HG02970 (cell line): ENCODE measurements at regions not wholly inside any gene's neighbourhood (a gene's known extent, or its start where the extent isn't known, plus 50 kb on each side); places are given as distances from the start of the nearest gene placed in this dataset.

ENCODE experiments used
- ATAC-seq: cut with Tn5 transposase; IDR thresholded peaks from one replicate; pipeline ENCODE4 v1.9.1; 2021; ENCODE audit warnings: mild to moderate bottlenecking, moderate library complexity, moderate number of reproducible peaks; ENCODE audit not compliant: unreplicated experiment, low FRiP score

DNA sequence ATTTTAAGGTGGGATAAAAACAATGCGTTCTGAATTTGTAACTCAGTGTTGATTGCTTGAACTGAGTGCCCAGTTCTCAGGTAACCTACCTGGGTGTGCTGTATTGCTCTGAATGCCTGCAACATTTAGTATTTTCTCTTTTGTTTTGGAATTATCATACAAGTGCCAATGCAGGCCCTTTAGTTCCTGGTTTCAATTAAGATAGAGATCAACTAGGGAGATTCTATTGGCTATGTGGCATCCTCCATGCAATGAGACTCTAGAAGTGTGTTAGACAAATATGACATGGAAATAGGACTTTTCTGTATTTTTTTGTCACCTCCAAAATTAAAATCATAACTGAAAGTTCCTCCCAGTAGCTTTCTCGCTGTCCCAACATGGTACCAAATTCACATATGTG is 438.7 kb upstream of the IGFBP7 start:
- ATAC-seq, result no peak

DNA sequence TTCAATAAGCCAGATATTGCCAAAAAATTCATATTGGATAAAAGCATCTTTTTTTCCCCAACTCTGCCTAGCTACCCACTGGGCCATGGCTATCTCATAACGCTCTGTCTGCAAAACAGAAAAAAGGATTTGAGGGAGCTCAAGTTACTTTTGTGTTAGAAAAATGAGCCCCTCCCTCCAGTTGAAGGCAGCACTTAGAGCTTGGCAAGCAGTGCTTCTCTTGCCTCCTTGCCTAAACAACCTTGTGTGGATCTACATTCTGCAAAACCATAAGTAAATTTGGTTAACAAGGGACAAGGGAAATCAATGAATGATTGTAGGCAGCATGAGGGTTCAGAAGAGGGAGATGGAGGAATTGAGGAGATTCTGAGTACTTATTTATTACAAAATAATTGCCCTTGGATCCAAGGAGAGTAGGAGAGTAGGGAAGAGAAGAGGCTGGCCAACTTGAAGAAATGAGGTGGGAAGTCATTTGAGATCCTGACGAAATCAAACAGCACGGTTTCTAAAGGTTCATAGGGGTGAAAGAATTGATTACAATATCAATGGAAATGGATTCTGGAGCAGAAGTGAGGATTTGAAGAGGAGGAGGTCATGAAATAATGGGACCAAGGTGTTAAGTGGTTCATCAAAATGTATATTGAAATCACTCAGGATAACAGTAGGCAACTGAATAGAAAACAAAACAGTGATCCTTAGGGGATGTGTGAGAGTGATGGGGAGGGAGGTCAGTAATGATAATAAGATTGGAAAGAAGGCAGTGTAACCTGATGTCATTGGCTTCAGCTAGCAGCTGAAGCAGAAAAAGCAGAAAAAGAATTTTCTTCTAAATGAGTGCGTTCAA is 434.8 kb upstream of the IGFBP7 start:
- no peak for ATAC-seq

- no peak for ATAC-seq
These were observed 394.8 kb upstream of the IGFBP7 start for GRCh38 chr4:57504797-57505530.

GRCh38 chr4:57504139-57504538 is 394.0 kb upstream of the IGFBP7 start:
- ATAC-seq, result no peak

DNA sequence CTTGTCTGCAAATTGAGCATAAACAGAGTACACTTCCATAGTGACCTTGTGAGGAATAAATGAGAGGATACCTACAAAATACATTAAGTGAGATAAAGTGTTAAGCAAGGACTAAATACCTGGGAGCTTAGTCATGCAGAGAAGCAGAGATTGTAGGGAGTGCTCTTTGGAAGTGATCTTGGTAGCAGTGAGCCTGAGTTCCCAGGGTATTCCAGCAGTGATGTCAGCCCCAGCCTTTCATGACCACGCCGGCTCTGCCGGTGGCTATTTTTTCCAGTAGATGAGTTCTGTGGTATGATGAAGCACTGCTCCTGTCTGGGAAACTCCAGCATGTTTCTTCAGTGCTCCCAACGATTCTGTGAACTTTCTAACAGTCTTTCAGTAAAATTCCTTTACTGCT is 391.5 kb upstream of the IGFBP7 start:
- no peak for ATAC-seq

GRCh38 chr4:57499786-57500185 is 389.6 kb upstream of the IGFBP7 start:
- no peak for ATAC-seq

GRCh38 chr4:57498251-57498650 is 388.1 kb upstream of the IGFBP7 start:
- no peak for ATAC-seq

GRCh38 chr4:57496697-57497471 is 386.7 kb upstream of the IGFBP7 start:
- no peak for ATAC-seq

- ATAC-seq, result no peak
These were observed 384.6 kb upstream of the IGFBP7 start for GRCh38 chr4:57494821-57495220.

GRCh38 chr4:57492251-57492878 is 382.2 kb upstream of the IGFBP7 start:
- no peak for ATAC-seq

DNA sequence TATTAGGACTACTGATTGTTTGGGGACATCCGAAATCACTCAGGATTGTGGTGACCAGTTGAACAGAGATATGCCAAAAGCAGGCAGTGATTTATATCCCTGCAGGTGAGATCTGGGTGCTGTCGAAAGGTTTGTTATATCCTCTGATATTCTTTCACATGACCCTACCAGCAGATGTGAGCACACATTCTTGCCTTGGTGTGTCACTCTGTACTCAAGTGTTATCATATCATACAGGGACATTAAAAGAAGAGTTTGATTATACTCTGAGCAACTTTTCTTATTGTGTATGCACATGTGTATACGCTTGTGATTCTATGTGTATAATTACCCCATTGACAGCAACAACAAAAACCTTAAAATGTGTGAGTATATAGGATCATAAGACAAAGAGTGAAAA is 381.2 kb upstream of the IGFBP7 start:
- ATAC-seq, result no peak

DNA sequence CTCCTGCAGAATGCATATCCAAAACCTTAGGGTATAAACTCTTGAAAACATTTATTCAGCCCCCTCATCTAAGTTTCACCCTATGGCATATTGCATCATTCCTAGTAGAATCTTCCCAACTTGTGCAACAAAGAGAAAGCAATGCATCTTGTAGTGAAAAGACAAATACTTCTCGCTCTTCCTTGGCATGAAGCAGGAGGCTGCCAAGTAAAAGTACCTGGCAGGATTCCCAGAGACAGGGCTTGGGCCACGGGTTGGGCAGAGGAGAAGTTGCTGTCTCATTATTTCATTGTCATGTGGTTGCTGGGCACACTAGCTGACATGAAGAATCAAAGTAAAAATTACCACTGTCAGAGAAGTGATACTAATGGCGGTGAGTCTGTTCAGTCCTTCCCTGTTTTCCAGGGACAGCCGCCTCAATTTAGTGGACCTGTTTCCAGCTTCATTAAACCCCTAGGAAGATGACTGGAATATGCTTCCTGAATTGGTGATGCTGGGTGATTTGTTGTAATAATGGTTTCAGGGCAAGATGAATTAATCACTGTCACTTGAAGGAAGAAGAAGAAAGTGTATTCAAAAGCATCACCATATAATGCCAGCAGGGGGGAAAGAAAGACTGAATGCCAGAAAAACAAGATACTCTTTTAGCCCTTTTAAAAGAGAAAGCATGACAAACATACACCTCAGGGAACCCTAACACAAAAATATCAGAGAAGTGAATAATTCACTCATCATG is 380.5 kb upstream of the IGFBP7 start:
- no peak for ATAC-seq

GRCh38 chr4:57488366-57489162 is 378.4 kb upstream of the IGFBP7 start:
- ATAC-seq, result no peak

GRCh38 chr4:57475424-57475823 is 365.2 kb upstream of the IGFBP7 start:
- no peak for ATAC-seq

GRCh38 chr4:57465321-57466056 is 355.3 kb upstream of the IGFBP7 start:
- no peak for ATAC-seq

DNA sequence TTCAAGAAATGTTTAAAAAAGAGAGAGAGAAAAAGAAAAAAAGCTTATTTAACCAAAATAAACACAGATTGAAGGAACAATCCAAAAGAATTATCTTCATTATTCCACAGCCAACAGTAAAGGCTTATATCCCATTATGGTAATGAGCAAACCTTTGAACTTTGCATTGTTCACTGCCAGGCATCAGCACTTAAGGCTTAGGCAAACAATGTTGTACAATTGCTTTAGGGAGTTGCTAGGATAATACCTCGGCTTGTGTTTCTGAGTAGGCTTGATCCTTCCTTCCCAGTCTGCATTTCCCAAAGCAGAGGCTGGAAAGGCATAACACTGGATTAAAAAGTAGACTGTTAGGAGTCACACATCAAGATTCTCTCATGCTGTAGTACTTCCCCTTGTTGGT is 352.7 kb upstream of the IGFBP7 start:
- ATAC-seq, result no peak

DNA sequence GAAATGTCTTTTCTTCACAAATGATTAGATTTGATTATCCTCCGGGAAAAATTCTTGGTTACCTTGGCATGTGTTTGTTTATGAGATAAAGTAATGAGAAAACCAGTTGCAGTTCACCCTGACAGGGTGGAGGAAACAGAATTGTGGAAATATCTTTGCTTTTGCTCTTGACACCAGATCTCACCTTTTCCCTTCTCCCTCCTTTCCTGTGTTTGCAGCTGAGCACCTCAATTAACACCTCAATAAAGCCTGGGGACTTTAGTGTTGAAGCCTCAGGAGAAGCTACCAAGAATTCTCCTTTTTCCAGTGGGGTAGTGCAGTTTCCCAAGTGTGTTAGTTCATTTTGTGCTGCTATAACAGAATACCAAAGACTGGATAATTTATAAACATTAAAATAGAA is 350.8 kb upstream of the IGFBP7 start:
- ATAC-seq, result no peak

DNA sequence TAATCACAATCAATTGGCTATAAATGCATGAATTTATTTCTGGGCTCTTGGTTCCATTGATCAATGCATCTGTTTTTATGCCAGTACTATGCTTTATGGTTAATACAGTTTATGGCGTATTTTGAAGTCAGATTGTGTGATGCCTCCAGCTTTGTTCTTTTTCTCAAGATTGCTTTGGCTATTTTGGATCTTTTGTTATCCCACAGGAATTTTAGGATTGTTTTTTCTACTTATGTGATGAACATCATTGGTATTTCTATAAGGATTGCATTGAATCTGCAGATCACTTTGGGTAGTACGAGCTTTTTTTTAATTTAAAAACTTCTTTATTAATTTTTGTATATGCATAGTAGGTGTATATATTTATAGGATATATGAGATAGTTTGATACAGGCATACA is 338.7 kb upstream of the IGFBP7 start:
- ATAC-seq, result no peak

DNA sequence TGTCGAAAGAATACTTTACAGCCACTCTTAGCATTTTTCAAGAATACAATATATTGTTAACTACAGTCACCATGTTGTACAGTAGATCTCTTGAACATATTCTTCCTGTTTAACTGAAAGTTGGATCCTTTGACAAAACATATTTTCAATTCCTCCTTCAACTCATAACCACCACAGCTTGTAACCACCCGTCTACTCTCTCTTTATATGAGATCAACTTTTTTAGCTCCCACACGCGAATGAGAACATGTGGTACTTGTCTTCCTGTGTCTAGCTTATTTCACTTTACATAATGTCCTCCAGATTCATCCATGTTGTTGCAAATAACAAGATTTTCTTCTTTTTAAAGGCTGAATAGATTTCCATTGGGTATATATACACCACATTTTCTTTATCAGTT is 338.3 kb upstream of the IGFBP7 start:
- no peak for ATAC-seq
